ENCODE measurements at regions not wholly inside any gene's neighbourhood (a gene's known extent, or its start where the extent isn't known, plus 50 kb on each side); places are given as distances from the start of the nearest gene placed in this dataset.
"Not testable (repeated sequence)": the region's sequence is repeated elsewhere in the genome, so short reads cannot be mapped to it uniquely, and the experiment has no call there.

GRCh38 chr4:137422666-137423065, 109.6 kb downstream of the PCDH18 start:
- TF ChIP-seq, protein P1, sequence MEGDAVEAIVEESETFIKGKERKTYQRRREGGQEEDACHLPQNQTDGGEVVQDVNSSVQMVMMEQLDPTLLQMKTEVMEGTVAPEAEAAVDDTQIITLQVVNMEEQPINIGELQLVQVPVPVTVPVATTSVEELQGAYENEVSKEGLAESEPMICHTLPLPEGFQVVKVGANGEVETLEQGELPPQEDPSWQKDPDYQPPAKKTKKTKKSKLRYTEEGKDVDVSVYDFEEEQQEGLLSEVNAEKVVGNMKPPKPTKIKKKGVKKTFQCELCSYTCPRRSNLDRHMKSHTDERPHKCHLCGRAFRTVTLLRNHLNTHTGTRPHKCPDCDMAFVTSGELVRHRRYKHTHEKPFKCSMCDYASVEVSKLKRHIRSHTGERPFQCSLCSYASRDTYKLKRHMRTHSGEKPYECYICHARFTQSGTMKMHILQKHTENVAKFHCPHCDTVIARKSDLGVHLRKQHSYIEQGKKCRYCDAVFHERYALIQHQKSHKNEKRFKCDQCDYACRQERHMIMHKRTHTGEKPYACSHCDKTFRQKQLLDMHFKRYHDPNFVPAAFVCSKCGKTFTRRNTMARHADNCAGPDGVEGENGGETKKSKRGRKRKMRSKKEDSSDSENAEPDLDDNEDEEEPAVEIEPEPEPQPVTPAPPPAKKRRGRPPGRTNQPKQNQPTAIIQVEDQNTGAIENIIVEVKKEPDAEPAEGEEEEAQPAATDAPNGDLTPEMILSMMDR (IDR thresholded peaks at IDR 0.05): no peak
- TF ChIP-seq ZFX (IDR thresholded peaks at IDR 0.05; ENCODE audit: borderline replicate concordance): no peak
- H3K27ac ChIP-seq: no peak overlapping the region

- no peak for TF ChIP-seq ZFX (IDR thresholded peaks at IDR 0.05; ENCODE audit: borderline replicate concordance)
- TF ChIP-seq, protein P1 (IDR thresholded peaks at IDR 0.05): no peak
- H3K27ac ChIP-seq: no peak overlapping the region
These were observed 110.5 kb downstream of the PCDH18 start for GRCh38 chr4:137421796-137422195.

DNA sequence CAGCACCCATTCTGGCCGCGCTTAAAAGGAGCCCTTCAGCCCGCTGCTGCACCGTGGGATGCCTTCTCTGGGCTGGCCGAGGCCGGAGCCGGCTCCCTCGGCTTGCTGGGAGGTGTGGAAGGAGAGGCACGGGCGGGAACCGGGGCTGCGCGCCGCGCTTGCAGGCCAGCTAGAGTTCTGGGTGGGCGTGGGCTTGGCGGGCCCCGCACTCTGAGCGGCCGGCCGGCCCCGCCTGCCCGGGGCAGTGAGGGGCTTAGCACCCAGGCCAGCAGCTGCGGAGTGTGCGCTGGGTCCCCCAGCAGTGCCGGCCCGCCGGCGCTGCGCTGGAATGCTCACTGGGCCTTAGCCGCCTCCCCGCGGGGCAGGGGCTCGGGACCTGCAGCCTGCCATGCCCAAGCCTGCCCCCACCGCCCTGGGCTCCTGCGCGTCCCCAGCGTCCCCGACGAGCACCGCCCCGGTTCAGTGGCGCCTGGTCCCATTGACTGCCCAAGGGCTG, 111.3 kb downstream of the PCDH18 start:
- H3K27ac ChIP-seq: no peak overlapping the region
- TF ChIP-seq ZFX (IDR thresholded peaks at IDR 0.05; ENCODE audit: borderline replicate concordance): no peak
- TF ChIP-seq, protein P1 (IDR thresholded peaks at IDR 0.05): no peak

- TF ChIP-seq ZFX (IDR thresholded peaks at IDR 0.05; ENCODE audit: borderline replicate concordance): no peak
- TF ChIP-seq, protein P1 (IDR thresholded peaks at IDR 0.05): no peak
- H3K27ac ChIP-seq: no peak overlapping the region
These were observed 114.6 kb downstream of the PCDH18 start for GRCh38 chr4:137417676-137418075.

- no peak overlapping the region for H3K27ac ChIP-seq
- TF ChIP-seq, protein P1 (IDR thresholded peaks at IDR 0.05): no peak
- TF ChIP-seq ZFX (IDR thresholded peaks at IDR 0.05; ENCODE audit: borderline replicate concordance): no peak
These were observed 117.5 kb downstream of the PCDH18 start for GRCh38 chr4:137414802-137415201.

DNA sequence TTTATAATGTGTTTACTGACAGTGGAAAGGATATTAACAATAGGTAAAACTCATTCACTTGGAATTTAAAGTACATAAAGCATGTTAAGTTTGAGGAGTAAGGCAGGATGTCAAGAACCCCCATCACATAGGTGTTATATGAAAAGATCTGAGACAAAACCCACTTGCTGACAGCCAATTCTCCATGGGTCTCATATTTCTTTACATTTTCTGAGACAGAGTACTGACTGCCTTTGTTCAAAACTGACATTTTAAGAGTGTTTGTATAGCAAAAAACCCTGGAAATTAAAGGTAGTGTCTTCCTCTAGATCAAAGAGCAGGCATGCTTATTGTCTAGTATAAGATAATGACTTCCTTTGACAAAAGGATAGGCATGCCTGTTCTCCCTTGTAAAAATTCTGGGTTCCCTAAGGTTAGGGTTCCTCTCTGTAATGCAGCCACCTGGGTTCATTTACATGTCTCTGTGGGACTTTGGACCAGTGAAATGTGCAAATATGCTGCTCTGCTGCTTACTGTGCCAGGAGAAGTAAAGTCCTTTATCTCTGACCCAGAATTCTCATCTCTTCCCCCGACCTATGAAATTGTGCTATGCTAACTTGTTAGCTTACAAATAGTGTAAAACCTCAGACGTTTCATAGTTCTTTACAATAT, 123.6 kb downstream of the PCDH18 start:
- H3K27ac ChIP-seq: no peak overlapping the region
- no peak for TF ChIP-seq ZFX (IDR thresholded peaks at IDR 0.05; ENCODE audit: borderline replicate concordance)
- TF ChIP-seq, protein P1 (IDR thresholded peaks at IDR 0.05): no peak

GRCh38 chr4:137405833-137406232, 126.5 kb downstream of the PCDH18 start:
- H3K27ac ChIP-seq: not testable (repeated sequence)

DNA sequence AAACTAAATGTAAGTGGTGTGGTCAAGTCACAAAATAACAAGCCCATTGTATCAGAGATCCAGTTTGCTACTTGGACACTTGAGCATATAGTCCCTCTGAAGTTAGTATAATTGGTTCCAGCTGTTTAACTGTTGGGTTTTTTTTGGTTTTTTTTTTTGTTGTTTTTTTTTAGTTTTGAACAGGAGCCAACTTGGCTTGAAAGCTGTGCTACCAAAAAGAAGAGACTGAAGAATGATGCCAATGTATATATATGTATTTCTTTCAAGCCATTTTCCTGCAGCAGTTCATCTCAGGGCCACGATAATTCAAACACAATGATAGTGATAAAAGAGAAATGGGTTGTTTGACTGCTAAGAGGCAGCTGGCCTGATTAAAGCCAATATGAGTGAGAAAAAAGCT, 138.3 kb downstream of the PCDH18 start:
- H3K27ac ChIP-seq: no peak overlapping the region
- TF ChIP-seq ZFX (IDR thresholded peaks at IDR 0.05; ENCODE audit: borderline replicate concordance): no peak
- TF ChIP-seq, protein P1 (IDR thresholded peaks at IDR 0.05): no peak
